Lung (tissue), 11 donors: ENCODE measurements at regions not wholly inside any gene's neighbourhood (a gene's known extent, or its start where the extent isn't known, plus 50 kb on each side); places are given as distances from the start of the nearest gene placed in this dataset.
A peak's percentile ranks its signal among the peaks of the same experiment; 100 is the strongest.

ENCODE experiments used
- ATAC-seq: fragments of 200-7000 bp; cut with Tn5 transposase; one replicate; pipeline ENCODE4 v1.9.1; 2020; ENCODE audit warnings: moderate number of reproducible peaks; ENCODE audit not compliant: insufficient read depth, low FRiP score
- DNase-seq, 3 donors: peaks; one replicate each; pipeline ENCODE4 v3.0.0-alpha.2; 2013 to 2017
- H3K27ac ChIP-seq, 2 donors: one replicate each; pipeline ENCODE4 v1.5.1; 2013; ENCODE audit warnings: mild to moderate bottlenecking in 2 of 2, moderate library complexity in 2 of 2, control low read depth in 1 of 2, inconsistent platforms in 1 of 2, low read depth in 1 of 2, low read length in 1 of 2
- H3K27me3 ChIP-seq, 3 donors: one replicate each; pipeline ENCODE4 v1.5.1; 2013; ENCODE audit warnings: low read length in 2 of 3; ENCODE audit not compliant: control insufficient read depth in 3 of 3, insufficient read depth in 3 of 3
- H3K36me3 ChIP-seq, 4 donors: one replicate each; pipeline ENCODE4 v1.5.1; 2013; ENCODE audit warnings: low read length in 4 of 4, mild to moderate bottlenecking in 1 of 4, moderate library complexity in 1 of 4; ENCODE audit not compliant: control insufficient read depth in 4 of 4, insufficient read depth in 4 of 4
- H3K4me1 ChIP-seq, 5 donors: one replicate each; pipeline ENCODE4 v1.5.1; 2013; ENCODE audit warnings: low read length in 5 of 5, mild to moderate bottlenecking in 2 of 5, moderate library complexity in 1 of 5; ENCODE audit not compliant: control insufficient read depth in 5 of 5, insufficient read depth in 5 of 5
- H3K4me3 ChIP-seq: one replicate; pipeline ENCODE4 v1.5.1; 2013; ENCODE audit warnings: mild to moderate bottlenecking, control low read depth, moderate library complexity
- H3K9ac ChIP-seq, 2 donors: one replicate each; pipeline ENCODE4 v1.5.1; 2013; ENCODE audit warnings: low read length in 2 of 2, control low read depth in 1 of 2; ENCODE audit not compliant: insufficient read depth in 1 of 2
- H3K9me3 ChIP-seq, 4 donors: one replicate each; pipeline ENCODE4 v1.5.1; 2013; ENCODE audit warnings: low read length in 3 of 4, mild to moderate bottlenecking in 1 of 4, moderate library complexity in 1 of 4; ENCODE audit not compliant: control insufficient read depth in 4 of 4, insufficient read depth in 3 of 4
- WGBS, 2 donors: extraction: QIAGEN DNeasy Blood & Tissue Kit; methylation state at CpG; one replicate each; pipeline ENCODE4 v1.1.7; 2013; 5-methylcytosine and 5-hydroxymethylcytosine counted together
- TF ChIP-seq, protein P1 (sequence below): IDR thresholded peaks from 2 replicates; pipeline ENCODE4 v1.5.1; 2012; ENCODE audit warnings: mild to moderate bottlenecking; ENCODE audit errors: control extremely low read depth, extremely low read depth
- donor health status: control.
- donor health status: control.
- donor health status: Bipolar disorder and iron deficiency.
- donor health status: healthy.
- donor health status: DM: yes; HTN: yes; CAD: no.

DNA sequence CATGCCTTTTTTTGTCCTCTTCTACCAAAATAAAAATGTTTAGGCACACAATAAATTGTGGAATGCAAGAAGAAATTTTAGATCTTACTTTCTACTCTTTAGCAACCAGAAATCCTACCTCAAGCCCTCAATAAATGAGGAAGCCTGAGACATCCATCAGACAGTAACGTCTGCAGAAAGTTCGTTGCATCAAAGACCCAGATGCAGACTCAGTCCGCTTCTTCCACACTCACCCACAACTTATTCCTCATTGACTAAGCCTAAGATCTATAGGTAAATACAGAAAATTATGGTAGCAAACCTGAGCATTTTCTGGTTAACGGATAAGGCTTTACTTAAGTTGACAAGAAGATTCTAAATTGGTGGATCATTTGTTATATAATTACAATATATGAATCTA, 579.4 kb upstream of the ID2 start:
- Histone ChIP-seq H3K9me3 (no peaks in the 10 kb centered on the region), H3K27ac (no peak overlapping the region), H3K36me3 (no peaks in the 10 kb centered on the region), H3K9ac (no peak overlapping the region), H3K4me1 (peaks cover 0 to 14% (median 4%) of the 10 kb centered on the region in 5 donors), H3K4me3 (no peak overlapping the region), H3K27me3 (peaks cover 0 to 2% (median 0%) of the 10 kb centered on the region in 3 donors)
- TF ChIP-seq, protein P1, sequence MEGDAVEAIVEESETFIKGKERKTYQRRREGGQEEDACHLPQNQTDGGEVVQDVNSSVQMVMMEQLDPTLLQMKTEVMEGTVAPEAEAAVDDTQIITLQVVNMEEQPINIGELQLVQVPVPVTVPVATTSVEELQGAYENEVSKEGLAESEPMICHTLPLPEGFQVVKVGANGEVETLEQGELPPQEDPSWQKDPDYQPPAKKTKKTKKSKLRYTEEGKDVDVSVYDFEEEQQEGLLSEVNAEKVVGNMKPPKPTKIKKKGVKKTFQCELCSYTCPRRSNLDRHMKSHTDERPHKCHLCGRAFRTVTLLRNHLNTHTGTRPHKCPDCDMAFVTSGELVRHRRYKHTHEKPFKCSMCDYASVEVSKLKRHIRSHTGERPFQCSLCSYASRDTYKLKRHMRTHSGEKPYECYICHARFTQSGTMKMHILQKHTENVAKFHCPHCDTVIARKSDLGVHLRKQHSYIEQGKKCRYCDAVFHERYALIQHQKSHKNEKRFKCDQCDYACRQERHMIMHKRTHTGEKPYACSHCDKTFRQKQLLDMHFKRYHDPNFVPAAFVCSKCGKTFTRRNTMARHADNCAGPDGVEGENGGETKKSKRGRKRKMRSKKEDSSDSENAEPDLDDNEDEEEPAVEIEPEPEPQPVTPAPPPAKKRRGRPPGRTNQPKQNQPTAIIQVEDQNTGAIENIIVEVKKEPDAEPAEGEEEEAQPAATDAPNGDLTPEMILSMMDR, result no peak
- 75 to 89% methylated on average over 4 of the region's 4 CpGs for WGBS, 2 donors
- ATAC-seq, result no peak
- DNase-seq, result no peak

DNA sequence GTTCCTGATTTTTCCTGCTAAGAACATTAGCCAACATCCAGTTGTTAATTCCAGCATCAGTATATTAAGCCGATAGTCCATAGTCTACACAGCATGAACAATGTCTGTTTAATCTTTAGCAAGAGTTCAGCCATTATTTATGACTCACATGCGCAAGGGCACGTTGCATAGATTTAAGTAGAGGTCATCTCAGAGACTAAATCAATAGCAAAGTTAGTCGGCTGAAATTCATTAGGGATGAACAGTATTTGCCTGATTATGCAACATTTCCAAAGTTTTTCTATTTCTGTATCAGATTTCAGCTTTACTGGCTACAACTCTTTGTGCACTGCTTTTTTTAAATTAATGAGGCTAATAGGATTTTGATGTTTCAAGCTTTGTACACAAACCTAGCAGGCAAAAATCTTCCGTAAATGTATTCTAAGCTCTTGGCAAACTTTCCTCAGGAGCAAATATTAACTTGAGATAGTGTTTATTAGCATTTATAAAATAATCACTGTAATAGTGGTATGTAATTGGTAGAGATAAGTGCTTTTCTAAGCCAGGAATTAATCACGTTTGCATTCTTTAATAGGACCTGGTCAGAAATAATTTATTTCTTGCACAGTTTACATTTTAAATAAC, 578.7 kb upstream of the ID2 start:
- TF ChIP-seq, protein P1, result no peak
- DNase-seq, result peak in 2 of 3 donors; percentile 50 to 66
- peaks cover 0 to 14% (median 4%) of the 10 kb centered on the region in 5 donors for H3K4me1 ChIP-seq
- H3K27me3 ChIP-seq, result peaks cover 0 to 2% (median 0%) of the 10 kb centered on the region in 3 donors
- no peaks in the 10 kb centered on the region for H3K9me3 ChIP-seq
- ATAC-seq, result no peak
- no peak overlapping the region for H3K4me3 ChIP-seq
- H3K9ac ChIP-seq, result no peak overlapping the region
- no peak overlapping the region for H3K27ac ChIP-seq
- WGBS, 2 donors, result 63 to 85% methylated on average over 6 of the region's 6 CpGs
- no peaks in the 10 kb centered on the region for H3K36me3 ChIP-seq

DNA sequence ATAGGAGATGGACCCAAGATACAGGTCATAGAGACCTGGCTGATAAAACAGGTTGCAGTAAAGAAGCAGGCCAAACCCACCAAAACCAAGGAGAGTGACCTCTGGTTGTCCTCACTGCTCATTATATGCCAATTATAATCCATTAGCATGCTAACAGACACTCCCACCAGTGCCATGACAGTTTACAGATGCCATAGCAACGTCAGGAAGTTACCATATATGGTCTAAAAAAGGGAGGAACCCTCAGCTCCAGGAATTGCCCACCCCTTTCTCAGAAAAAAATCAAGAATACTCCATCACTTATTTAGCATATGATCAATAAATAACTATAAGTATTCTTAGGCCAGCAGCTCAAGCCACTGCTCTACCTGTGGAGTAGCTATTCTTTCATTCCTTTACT, 574.7 kb upstream of the ID2 start:
- 82 to 88% methylated on average over 1 of the region's 1 CpG for WGBS, 2 donors
- H3K4me3 ChIP-seq, result no peak overlapping the region
- TF ChIP-seq, protein P1, result no peak
- H3K4me1 ChIP-seq, result peaks cover 0 to 11% (median 4%) of the 10 kb centered on the region in 5 donors
- H3K27me3 ChIP-seq, result no peaks in the 10 kb centered on the region
- H3K9me3 ChIP-seq, result no peaks in the 10 kb centered on the region
- ATAC-seq, result no peak
- DNase-seq, result no peak
- H3K36me3 ChIP-seq, result no peaks in the 10 kb centered on the region
- no peak overlapping the region for H3K9ac ChIP-seq
- no peak overlapping the region for H3K27ac ChIP-seq
